GM04504 (cell line): ENCODE measurements at regions not wholly inside any gene's neighbourhood (a gene's known extent, or its start where the extent isn't known, plus 50 kb on each side); places are given as distances from the start of the nearest gene placed in this dataset.
A peak's percentile ranks its signal among the peaks of the same experiment; 100 is the strongest.

Experiments
- DNase-seq: peaks from one replicate; pipeline ENCODE4 v3.0.0-alpha.2; 2012; ENCODE audit warnings: low read depth

DNA sequence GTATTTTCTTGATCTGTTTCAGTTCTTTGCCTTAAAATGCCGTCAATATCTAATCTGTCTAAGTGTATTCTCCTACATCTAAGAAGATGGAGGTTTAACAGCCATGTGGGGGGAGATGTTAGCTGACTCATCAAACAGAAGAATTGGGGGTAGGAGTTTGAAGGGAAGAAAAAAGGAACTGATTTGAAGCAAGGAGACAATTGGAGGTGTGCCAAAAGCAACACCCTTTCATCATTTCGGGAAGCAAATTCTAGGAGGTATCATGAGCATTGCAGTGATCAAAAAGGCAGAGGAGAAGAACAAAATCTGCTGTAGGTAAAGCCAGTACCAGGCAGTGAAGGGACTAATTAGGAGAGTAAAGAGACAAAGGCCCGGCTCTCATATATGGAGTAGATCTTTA is 337.3 kb upstream of the TBC1D5 start:
- no peak for DNase-seq

DNA sequence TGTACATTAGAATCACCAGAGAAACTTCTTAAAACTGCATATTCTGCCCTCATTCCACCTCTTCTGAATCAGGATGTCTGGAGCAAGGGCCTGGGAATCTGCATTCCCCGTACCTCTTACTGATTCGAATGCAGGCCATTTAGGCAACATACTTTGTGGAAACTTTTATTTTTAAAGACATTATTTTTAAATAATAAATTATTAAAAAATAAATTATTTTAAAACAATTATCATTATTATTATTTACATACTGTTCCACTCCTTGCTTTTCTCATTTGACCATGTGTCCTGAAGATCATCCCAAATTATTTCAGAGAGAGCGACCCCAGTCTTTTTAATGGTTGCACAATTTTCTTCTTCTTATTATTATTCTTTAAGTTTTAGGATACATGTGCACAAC is 336.6 kb upstream of the TBC1D5 start:
- no peak for DNase-seq

DNA sequence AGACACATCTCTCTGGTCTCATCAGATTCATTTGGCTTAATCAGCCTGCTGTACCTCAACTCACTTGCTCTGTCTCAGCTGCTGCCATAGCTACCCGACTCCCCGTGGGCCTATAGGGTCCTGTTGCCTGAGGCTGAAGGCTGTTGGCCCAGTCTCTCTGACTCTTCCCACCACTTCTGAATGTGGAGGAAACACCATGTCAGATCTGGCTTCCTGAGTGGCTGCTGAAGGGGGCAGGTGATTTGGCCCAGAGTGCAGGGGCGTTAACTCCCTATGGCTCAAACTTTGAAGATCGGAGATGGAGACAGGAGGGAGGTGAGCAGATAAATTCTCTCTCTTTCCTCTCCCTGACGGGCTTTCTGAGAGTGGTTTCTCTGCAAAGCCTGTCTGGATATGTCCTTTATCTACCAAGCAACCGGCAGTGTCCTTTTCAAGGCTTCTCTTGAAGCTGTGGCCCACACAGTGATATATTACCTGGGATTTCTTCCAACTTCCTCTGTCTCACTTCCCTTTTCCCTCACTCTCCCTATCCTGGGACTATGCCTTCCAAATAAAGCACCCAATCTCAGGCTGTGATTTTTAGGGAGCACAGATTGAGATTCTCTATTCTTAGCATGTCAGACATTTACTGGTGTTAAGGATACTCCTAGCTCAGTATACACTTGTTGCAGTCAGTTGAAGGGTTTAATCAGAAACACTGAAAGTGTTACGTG is 334.9 kb upstream of the TBC1D5 start:
- DNase-seq, result no peak

DNA sequence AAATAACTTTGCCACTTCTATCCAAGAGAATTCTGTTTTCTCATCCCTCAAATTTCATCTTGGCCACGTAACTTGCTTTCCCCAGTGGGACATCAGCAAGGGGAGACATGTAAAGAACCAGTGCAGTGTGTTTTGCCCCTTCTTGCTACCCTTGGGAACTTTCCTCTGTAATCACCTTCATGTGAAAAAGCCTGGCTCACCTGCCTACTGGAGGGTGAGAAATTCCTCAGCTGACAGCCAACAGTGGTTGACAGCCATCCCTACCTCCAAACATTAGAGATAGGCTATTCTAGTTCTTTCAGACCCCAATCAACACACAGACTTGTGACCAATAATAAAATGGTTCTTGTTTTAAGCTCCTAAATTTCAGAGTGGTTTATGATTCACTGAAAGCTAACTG is 333.9 kb upstream of the TBC1D5 start:
- no peak for DNase-seq

DNA sequence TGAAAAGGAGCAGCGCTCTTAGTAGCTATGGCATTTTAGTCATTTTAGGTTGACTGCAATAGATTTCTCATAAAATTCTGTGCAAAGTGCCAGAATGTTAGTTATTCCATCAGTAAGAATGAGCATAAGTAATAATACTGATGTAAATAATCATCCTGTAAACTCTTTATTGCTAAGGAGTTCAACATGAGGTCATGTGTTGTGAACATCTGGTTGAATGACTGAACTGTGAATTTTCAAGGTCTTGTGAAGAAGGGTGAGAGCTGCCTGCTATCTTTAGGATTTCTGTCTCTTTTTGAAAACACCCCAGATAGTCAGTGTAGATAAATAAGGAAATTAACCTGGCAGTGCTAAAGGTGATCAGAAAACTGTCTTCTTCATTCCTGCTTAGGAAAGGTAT is 333.4 kb upstream of the TBC1D5 start:
- no peak for DNase-seq

DNA sequence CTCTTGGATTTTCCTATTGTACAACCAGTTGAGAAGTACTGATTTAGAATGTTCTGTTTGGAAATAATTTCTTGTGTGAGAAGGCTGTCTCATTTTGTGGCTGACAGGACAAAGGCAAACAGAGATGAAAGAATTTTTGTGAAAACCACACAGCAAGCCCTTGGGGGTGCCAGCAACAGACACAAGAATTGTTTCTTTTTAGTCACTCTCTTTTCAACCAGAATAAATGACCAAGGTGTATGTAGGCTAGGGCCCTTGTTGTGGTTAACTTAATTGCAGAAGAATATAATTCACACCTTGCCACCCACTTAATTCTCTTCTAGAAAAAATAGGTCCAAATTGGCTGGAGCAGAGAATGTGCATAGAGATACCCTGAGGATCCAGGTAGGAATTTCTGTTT is 329.4 kb upstream of the TBC1D5 start:
- DNase-seq, result no peak

DNA sequence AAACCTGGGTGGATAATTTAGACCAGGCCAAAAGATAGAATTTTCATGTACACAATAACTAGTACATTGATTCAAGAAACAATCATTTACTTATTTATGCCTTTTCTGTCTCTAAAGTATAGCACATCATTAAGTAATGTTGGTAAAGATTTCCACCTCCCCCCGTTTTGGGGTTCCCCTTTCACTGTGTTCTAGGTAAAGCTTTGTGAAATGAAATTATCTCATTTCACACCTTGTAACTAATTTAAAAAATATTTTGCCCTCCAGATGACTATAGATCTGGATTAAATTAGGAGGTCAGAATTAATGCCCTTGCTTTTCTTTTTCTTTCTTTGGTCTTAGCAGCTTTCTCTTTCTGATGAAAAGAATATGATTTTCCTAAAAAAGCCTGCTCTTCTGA is 328.5 kb upstream of the TBC1D5 start:
- DNase-seq, result no peak

DNA sequence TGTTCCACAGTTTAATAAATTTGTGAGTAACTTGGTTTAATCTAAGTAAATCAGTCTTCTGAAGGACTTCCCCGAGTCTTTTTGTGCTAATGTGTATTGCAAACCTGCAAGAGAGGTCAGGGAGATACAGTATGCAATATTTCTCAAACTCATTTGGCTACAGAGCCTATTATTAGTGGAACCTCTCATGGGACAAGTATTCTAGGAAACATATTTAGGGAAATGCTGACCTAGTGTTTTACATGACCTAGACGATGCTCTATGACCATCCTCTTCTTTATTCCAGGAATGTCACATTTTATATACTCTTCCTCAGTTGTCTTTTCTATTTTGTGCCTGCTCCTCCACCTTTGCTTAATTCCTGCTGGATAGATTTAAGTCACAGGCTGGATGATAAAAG is 327.8 kb upstream of the TBC1D5 start:
- no peak for DNase-seq

DNA sequence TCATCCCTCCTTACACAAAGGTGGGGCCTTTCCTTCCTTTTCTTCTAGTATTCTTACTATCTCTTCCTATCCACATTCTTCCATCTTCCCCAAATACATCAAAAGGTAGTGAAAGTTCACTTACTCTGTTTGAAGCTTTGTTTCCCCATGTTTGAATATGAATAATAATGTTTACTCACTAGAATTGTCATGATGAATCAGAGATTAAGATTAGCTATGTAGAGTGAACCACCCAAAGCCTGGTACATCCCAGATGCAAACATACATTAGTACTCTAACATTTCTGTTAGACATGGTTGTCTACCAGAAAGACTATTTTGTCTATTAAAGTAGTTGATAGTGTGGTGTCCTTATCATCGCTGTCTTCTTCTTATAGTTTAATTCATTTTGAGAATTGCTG is 327.1 kb upstream of the TBC1D5 start:
- DNase-seq, result no peak

DNA sequence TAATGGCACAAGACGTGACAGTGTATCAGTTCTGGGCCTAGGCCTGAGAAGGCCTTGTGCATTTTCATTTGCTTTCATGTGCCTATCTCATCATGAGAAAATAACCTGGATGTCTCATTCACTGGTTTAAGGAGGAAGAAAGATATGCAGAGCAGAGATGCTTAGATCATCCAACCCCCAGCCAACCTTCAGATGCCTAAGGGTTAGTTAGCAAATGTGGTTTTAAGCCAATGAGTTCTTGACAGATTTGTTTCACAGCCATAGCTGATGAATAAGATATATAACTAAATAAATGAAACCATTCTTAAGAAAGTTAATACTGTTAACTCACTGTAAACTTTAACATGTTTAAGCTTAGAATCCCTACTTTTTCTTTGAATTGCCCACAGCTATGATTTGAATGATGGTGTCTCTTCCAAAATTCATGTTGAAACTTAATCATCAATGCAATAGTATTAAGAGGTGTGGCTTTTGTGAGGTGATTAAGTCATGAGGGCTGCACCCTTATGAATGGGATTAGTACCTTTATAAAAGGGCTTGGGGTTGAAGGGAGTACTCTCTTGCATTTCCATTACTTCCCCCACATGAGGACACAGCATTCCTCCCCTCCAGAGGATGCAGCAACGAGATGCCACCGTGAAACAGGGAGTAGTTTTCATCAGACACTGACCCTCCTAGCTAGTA is 324.6 kb upstream of the TBC1D5 start:
- no peak for DNase-seq

DNA sequence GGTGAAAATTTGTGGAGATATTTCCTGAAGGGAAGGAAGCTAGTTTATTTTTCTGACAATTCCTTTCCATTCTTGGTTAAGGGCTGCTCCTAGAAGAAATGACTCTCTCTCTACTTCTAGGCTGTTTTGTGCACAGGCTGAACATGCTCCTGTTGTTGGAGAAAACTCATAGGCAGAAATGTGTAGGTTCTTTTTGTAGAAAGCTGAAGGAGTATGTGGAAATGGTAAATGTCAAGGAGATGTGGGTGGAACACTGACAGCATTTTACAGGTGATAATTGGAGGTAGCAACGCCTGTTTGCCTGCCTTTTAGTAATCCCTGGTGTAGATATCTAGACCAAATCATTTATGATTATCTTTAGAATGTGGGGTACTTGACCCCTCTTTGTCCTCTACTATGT is 322.2 kb upstream of the TBC1D5 start:
- DNase-seq, result no peak

DNA sequence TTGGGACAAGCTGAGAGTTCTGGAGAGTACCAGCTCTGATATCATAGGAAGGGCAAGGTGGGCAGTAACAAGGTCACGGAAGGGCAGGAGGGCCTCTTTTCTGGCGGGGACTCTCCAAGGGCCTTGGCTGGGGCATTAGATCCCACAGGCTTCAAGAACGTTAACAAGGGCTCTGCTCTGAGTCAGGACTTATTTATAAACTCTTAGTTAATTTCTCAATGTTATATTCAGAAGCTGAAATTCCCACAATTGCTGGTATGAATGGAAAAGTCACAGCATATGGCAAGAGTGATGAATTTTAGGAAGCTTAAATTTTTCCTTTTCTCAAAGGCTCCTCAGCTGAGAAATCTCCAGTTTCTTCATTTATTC is 320.2 kb upstream of the TBC1D5 start:
- DNase-seq, result no peak

DNA sequence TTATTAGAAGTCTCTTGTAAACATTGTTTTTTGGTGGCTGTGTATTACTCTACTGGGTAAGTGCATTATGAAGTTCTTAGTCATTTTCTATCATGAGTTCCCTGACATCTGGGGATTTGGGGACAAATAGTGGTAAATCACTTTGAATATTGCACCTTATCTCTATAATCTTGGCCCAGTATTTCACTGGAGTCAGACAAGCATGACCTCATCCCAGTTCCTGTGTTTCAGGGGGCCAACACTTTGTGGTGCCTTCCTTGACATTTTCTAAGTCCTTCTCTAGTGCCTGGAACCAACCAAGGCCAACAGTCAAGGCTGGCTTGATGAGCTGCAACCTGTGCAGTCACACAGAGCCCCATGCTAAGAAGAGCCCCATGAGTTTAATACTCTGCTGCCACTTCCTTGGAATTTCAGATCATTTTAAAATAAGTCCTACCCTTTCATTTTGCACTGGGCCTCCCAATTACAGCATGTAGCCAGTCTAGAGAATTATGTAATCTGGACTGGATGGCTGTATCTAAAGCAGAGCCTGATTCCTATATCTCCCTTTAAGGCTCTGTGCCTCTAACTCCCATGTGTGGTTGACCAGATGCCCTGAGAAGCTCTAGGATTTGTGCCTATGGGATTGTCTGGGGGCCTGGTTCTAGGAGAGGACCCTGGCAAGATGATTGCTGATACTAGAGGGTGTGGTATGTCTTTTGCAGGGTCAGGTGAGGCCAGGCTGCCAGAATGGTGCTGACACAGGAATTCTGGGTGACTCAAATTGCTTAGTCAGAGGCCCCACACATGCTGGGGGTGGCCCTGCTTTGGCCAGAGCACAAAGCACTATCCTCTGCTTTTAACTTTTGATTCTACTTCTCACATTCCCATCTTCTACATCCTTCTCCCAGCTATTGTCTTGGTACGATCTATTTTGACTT is 319.6 kb upstream of the TBC1D5 start:
- DNase-seq, result peak; percentile 34

DNA sequence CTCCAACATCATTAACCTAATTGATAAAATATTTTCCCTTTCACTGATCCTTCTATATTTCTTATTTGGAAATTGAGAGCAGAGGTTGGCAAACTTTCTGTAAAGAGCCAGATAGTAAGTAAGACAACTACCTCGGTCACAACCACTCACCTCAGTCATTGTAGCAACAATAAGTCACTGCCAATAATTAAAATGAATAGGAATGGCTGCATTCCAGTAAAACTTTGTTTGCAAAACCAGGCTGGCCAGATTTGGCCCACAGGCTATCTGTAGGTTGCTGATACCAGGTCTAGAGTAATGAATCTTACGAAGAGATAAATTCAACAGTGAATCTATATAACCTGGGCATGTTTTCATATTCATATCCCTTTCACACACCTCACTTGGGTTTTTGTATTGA is 316.2 kb upstream of the TBC1D5 start:
- DNase-seq, result no peak

DNA sequence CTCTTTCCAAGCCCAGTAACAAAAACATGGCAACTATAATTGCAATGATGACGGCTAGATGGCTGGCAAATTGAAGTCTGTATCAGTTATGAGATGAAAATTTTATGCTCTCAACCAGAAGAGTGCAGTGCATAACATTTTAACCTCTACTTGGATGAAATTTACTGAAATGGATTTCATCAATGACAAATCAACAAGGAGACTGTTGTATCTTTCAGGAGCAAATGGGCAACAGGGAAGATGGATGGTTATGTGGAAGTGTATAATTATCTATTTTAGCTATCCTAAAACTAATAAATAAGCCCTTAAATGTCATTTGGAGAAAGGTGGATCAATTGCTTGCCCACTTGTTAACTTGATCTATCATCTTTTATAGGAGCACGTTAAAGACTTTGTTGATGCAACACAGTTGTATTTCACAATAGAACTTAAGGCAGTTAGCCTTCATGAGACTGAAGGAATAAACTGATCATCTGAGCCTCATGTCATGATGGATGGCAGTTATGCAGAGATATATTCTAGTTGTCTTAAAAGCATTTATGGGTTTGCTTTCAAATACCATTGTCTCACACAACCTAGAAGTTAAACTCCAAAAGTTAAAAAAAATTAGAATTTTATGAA is 315.1 kb upstream of the TBC1D5 start:
- DNase-seq, result no peak

DNA sequence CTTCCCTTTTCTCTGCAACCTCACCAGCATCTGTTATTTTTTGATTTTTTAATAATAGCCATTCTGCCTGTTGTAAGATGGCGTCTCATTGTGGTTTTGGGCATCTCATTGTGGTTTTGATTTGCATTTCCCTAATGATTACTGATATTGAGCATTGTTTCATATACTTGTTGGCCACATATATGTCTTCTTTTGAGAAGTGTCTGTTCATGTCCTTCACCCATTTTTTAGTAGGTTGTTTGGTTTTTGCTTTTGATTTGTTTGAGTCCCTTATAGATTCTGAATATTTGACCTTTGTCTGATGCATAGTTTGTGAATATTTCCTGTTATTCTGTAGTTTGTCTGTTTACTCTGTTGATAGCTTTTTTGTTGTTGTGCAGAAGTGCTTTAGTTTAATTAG is 312.2 kb upstream of the TBC1D5 start:
- no peak for DNase-seq

DNA sequence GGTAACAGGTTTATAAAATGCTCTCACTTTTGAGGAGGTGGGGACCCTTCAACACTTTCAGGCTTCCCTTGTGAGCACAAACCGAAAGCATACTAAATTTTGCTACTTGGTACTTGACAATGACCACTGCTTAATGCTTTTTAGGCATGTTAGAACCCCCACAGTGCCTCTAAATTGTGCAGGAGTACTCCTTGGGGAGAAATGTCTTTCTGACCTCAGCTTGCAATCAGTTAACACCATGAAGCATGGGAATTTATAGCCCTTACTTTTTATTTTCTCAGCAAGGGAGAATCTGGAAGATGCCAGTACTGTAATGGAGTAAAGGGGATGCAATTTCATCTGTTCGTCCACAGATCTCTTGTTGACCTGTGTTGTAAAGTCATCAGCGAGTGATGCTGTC is 308.9 kb upstream of the TBC1D5 start:
- no peak for DNase-seq

DNA sequence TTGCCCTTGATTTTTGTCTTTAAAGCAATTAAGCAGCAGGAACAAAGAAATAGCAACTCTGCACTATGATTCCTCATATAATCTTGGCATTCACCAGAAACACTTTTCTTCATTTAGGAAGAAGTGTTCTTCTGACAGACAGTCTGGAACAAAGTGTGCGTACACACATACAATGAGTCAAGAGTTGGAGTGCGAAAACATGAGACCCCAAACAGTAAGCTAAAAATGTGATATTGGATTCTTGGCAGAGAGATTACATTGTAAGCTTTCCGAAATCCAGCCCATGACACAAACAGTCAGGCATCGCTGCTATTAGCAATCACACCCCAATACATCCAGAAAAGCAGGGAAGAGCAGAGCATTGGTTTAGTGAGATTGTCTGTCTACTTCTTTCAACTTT is 306.7 kb upstream of the TBC1D5 start:
- DNase-seq, result no peak

DNA sequence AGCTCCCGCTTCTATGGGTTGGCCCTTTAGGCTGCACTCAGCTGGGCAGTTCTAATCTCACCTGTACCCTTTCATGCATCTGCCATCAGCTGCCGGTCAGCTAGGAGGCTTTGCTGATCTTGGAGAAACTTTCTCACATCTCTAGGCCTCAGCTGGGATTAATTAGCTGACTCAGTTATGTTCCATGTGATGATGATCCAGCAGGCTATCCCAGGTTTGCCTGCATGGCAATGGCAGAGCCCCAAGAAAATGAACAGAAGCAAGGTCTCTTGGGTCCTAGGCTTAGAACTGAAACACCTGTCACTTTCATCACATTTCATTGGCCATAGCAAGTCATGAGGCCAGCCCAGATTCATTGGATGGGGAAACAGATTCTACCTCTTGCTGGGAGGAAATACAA is 304.6 kb upstream of the TBC1D5 start:
- DNase-seq, result peak; percentile 47

DNA sequence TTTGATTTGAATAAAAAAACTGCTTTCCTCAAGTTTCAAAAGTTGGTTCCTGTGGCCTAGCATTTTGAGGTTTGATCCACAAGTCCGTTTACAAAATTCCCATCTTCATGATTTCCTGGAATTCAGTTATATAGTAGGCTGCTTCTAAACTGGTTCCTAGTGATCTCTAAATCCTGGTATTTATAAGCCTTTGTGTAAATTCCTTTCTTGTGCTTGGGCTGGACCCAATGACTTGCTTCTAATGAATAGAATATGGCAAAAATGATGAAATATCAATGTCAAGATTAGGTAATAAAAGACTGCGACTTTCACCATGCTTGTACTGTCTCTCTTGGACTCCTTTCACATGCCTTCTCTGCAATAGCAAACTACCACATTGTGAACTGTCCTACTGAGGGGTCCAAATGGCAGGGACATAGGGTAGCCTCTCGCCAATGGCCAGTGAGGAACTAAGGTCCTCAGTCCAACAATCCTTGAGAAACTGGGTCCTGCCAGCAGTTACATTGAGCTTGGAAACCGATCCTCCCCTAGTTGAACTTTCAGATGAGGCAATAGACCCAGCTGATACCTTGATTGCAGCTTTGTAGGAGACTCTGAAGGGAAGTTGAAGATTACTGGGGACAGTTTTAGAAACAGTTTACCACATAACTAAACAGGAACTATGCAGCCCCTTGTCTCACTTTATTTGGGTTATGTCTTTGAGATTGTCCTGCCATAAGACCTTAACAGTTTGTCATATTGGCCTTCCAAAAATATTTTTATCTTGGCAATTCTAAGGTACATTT is 303.9 kb upstream of the TBC1D5 start:
- DNase-seq, result no peak

DNA sequence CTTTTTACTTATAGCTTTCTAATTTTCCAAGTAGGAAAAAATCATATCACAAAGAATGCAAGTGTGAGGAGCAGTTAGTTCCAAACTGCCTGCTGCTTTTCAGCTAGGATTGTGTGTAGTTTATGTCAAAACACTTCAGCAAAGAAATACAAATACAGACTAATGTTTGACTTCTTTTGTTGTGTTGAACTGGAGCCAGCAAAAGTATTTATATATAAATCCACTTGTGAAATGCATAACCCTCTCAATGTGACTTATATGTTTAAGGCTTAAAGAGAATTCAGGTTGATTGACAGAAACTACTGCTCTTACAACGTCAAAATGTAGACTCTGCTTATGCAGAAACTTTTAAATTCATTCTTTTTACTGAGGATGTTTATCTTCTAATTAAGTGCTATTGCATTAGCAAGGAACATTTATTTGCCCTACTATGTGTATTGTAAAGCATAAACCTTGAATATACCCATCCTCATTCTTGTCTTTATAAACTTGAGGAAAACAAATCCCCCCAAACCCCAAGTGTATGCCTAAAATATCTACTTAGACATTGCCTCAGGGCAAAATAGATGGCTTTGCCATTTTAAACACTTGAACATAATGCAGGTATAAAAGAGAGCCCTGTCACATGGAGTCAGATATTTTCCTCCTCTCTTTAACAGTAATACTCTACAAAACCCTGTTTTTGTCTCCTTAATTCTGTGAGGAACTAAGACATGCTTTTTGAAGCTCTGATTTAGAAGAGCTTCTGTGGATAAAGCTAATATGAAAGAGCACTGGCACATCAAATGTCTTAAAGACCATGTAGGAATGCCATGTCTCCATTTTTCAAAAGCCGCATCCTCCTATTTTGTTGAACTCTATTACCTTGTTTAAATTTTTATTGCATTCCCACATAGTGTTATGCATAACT is 302.8 kb upstream of the TBC1D5 start:
- no peak for DNase-seq
